ENCODE measurements at regions not wholly inside any gene's neighbourhood (a gene's known extent, or its start where the extent isn't known, plus 50 kb on each side); places are given as distances from the start of the nearest gene placed in this dataset.
"Not testable (repeated sequence)": the region's sequence is repeated elsewhere in the genome, so short reads cannot be mapped to it uniquely, and the experiment has no call there.

DNA sequence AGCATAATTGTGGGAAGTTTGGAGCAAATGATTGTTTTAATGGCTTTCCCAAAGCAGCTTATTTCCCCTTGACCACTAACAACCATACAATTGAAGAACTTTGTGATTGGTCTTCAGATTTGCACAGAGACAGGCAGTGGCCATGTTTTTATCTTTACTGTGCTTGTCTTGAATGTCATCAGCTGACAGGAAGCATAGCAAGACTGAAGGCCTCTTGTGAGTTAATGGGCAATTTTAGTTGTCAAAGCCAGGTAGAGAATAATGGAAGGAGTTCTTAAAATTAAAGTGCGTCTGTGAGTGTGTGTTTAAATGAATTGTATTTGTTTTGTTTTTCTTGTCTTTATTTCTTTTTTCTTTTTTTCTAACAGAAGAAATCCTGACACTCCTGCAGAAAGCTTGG lies 809.9 kb downstream of the TSN start:
- H3K9me3 ChIP-seq (ENCODE audit: control insufficient read depth, low read length): no peaks in the 10 kb centered on the region
- H3K4me3 ChIP-seq (ENCODE audit: low read length): no peak overlapping the region
- no peak overlapping the region for H3K9ac ChIP-seq (ENCODE audit: low read length)
- DNase-seq (ENCODE audit: low read depth): no peak
- H3K36me3 ChIP-seq (ENCODE audit: control insufficient read depth, insufficient read depth, low read length, severe bottlenecking): no peaks in the 10 kb centered on the region
- H3K4me1 ChIP-seq (ENCODE audit: control insufficient read depth, insufficient read depth, low read length): no peaks in the 10 kb centered on the region
- H3K27me3 ChIP-seq (replicated peaks; ENCODE audit: control insufficient read depth, insufficient read depth, low read length): no peaks in the 10 kb centered on the region

GRCh38 chr2:122570641-122571040 lies 815.2 kb downstream of the TSN start:
- no peaks in the 10 kb centered on the region for H3K27me3 ChIP-seq (replicated peaks; ENCODE audit: control insufficient read depth, insufficient read depth, low read length)
- H3K4me3 ChIP-seq (ENCODE audit: low read length): no peak overlapping the region
- H3K9ac ChIP-seq (ENCODE audit: low read length): no peak overlapping the region
- H3K9me3 ChIP-seq (ENCODE audit: control insufficient read depth, low read length): no peaks in the 10 kb centered on the region
- no peaks in the 10 kb centered on the region for H3K4me1 ChIP-seq (ENCODE audit: control insufficient read depth, insufficient read depth, low read length)
- H3K36me3 ChIP-seq (ENCODE audit: control insufficient read depth, insufficient read depth, low read length, severe bottlenecking): no peaks in the 10 kb centered on the region
- no peak for DNase-seq (ENCODE audit: low read depth)

GRCh38 chr2:122571471-122571870 lies 816.0 kb downstream of the TSN start:
- not testable (repeated sequence) for H3K9me3 ChIP-seq (ENCODE audit: control insufficient read depth, low read length); H3K27me3 ChIP-seq (replicated peaks; ENCODE audit: control insufficient read depth, insufficient read depth, low read length); DNase-seq (ENCODE audit: low read depth); H3K9ac ChIP-seq (ENCODE audit: low read length); H3K4me1 ChIP-seq (ENCODE audit: control insufficient read depth, insufficient read depth, low read length); H3K4me3 ChIP-seq (ENCODE audit: low read length); H3K36me3 ChIP-seq (ENCODE audit: control insufficient read depth, insufficient read depth, low read length, severe bottlenecking)

GRCh38 chr2:122575076-122575475 lies 819.6 kb downstream of the TSN start:
- Histone ChIP-seq H3K36me3 (ENCODE audit: control insufficient read depth, insufficient read depth, low read length, severe bottlenecking) (no peaks in the 10 kb centered on the region), H3K9me3 (ENCODE audit: control insufficient read depth, low read length) (no peaks in the 10 kb centered on the region), H3K4me1 (ENCODE audit: control insufficient read depth, insufficient read depth, low read length) (no peaks in the 10 kb centered on the region), H3K9ac (ENCODE audit: low read length) (no peak overlapping the region), H3K27me3 (replicated peaks; ENCODE audit: control insufficient read depth, insufficient read depth, low read length) (no peaks in the 10 kb centered on the region), H3K4me3 (ENCODE audit: low read length) (no peak overlapping the region)
- no peak for DNase-seq (ENCODE audit: low read depth)

DNA sequence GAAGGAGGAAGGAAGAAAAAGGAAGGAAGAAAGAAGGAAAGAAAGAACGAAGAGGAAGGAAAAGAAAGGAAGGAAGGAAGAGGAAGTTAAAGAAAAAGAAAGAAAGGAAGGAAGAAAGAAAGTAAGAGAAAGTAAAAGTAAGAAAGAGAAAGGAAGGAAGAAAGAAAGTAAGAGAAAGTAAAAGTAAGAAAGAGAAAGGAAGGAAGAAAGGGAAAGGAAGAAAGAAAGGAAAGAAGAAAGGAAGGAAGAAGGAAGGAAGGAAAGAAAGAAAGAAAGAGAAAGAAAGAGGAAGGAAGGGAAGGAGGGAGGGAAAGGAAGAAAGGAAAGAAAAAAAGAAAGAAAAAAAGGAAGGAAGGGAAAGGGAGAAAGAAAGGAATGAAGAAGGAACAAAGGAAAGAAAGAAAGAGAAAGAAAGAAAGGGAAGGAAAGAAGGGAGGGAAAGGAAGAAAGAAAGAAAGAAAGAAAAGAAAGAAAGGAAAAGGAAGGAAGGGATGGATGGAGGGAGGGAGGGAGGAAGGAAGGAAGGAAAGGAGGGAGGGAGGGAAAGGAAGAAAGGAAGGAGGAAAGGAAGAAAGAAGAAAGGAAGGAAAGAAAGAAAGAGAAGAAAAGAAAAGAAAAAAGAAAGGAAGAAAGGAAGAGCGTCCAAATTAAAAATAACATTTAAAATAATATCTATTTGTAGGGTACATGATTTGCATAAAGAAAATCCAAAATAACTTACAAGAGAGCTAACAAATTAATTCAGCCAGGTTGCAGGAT lies 827.9 kb downstream of the TSN start:
- no peaks in the 10 kb centered on the region for H3K4me1 ChIP-seq (ENCODE audit: control insufficient read depth, insufficient read depth, low read length)
- no peak for DNase-seq (ENCODE audit: low read depth)
- H3K9me3 ChIP-seq (ENCODE audit: control insufficient read depth, low read length): no peaks in the 10 kb centered on the region
- no peaks in the 10 kb centered on the region for H3K27me3 ChIP-seq (replicated peaks; ENCODE audit: control insufficient read depth, insufficient read depth, low read length)
- H3K4me3 ChIP-seq (ENCODE audit: low read length): no peak overlapping the region
- H3K36me3 ChIP-seq (ENCODE audit: control insufficient read depth, insufficient read depth, low read length, severe bottlenecking): no peaks in the 10 kb centered on the region
- H3K9ac ChIP-seq (ENCODE audit: low read length): no peak overlapping the region

DNA sequence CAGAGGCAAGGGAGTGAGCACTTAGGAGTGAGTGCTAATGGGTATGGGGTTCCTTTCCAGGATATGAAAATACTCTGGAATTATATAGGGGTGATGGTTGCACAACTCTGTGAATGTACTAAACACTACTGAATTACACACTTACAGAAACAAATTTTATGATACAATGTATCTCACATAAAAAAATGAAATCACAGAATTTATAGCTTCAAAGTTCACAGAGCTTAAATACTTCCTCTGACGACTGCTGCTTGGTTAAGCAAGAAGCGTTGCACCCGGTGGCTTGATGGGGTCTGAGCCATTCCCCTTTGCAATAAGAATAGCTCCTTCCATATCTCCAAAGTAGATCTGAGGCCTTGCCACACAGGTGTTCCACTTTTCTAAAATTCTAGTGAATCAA lies 835.1 kb downstream of the TSN start:
- Histone ChIP-seq H3K4me1 (ENCODE audit: control insufficient read depth, insufficient read depth, low read length) (no peaks in the 10 kb centered on the region), H3K36me3 (ENCODE audit: control insufficient read depth, insufficient read depth, low read length, severe bottlenecking) (no peaks in the 10 kb centered on the region), H3K9ac (ENCODE audit: low read length) (no peak overlapping the region), H3K27me3 (replicated peaks; ENCODE audit: control insufficient read depth, insufficient read depth, low read length) (no peaks in the 10 kb centered on the region), H3K9me3 (ENCODE audit: control insufficient read depth, low read length) (no peaks in the 10 kb centered on the region), H3K4me3 (ENCODE audit: low read length) (no peak overlapping the region)
- no peak for DNase-seq (ENCODE audit: low read depth)

- peaks cover 6% of the 10 kb centered on the region for H3K4me1 ChIP-seq (ENCODE audit: control insufficient read depth, insufficient read depth, low read length)
- H3K9me3 ChIP-seq (ENCODE audit: control insufficient read depth, low read length): no peaks in the 10 kb centered on the region
- H3K9ac ChIP-seq (ENCODE audit: low read length): no peak overlapping the region
- no peaks in the 10 kb centered on the region for H3K27me3 ChIP-seq (replicated peaks; ENCODE audit: control insufficient read depth, insufficient read depth, low read length)
- DNase-seq (ENCODE audit: low read depth): no peak
- no peaks in the 10 kb centered on the region for H3K36me3 ChIP-seq (ENCODE audit: control insufficient read depth, insufficient read depth, low read length, severe bottlenecking)
- H3K4me3 ChIP-seq (ENCODE audit: low read length): no peak overlapping the region
Measured at GRCh38 chr2:122595065-122595464, 839.6 kb downstream of the TSN start.

- peaks cover 6% of the 10 kb centered on the region for H3K4me1 ChIP-seq (ENCODE audit: control insufficient read depth, insufficient read depth, low read length)
- H3K36me3 ChIP-seq (ENCODE audit: control insufficient read depth, insufficient read depth, low read length, severe bottlenecking): no peaks in the 10 kb centered on the region
- DNase-seq (ENCODE audit: low read depth): no peak
- H3K9ac ChIP-seq (ENCODE audit: low read length): no peak overlapping the region
- H3K27me3 ChIP-seq (replicated peaks; ENCODE audit: control insufficient read depth, insufficient read depth, low read length): no peaks in the 10 kb centered on the region
- no peak overlapping the region for H3K4me3 ChIP-seq (ENCODE audit: low read length)
- H3K9me3 ChIP-seq (ENCODE audit: control insufficient read depth, low read length): no peaks in the 10 kb centered on the region
Measured at GRCh38 chr2:122596598-122596997, 841.1 kb downstream of the TSN start.

DNA sequence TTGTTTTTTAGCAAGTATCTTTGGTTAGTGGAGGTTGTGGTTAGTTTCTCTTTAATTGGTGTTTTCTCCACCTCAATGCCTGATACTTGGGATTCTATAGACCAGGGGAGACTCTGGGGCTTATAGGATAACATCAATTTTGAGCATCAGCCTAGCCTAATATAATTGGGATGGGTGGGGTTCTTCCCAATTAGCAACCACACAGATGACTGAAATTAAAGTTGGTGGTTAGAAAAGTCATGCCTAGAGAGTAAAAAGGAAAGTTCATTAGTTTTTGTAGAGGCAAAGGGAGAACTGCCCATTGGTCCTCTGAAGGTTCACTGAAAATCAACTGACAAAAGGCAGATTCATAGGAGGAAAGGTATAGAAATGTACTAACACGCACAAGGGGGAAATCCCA lies 843.3 kb downstream of the TSN start:
- H3K9me3 ChIP-seq (ENCODE audit: control insufficient read depth, low read length): no peaks in the 10 kb centered on the region
- DNase-seq (ENCODE audit: low read depth): no peak
- H3K4me1 ChIP-seq (ENCODE audit: control insufficient read depth, insufficient read depth, low read length): peaks cover 6% of the 10 kb centered on the region
- no peak overlapping the region for H3K9ac ChIP-seq (ENCODE audit: low read length)
- H3K27me3 ChIP-seq (replicated peaks; ENCODE audit: control insufficient read depth, insufficient read depth, low read length): no peaks in the 10 kb centered on the region
- no peak overlapping the region for H3K4me3 ChIP-seq (ENCODE audit: low read length)
- H3K36me3 ChIP-seq (ENCODE audit: control insufficient read depth, insufficient read depth, low read length, severe bottlenecking): no peaks in the 10 kb centered on the region

DNA sequence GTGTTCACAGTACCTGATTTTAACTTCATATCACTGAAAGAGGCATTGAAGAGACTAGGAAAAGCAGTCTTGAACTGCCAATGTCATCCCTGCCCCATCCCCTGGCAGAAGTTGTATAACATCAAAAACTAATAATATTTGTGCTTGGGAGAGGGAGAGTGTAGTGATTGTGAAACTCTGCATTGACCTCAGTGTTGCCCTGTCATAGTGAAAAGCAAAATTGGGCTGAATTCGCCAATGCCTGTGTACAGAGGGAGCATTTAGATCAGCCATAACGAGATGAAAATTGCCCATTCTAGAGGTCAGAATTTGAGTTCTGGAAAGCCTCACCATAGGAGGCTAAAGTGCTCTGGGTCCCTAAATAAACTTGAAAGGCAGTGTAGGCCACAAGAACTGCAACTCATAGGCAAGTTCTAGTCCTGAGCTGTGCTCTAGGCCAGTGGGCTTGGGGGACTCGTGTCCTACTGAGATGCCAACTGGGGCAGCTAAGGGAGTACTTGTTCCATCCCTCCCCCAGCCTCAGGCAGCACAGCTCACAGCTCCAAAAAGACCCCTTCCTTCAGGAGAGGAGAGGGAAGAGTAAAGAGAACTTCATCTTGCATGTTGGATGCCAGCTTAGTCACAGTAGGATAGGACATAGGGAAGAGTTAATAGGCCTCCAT lies 855.6 kb downstream of the TSN start:
- Histone ChIP-seq H3K36me3 (ENCODE audit: control insufficient read depth, insufficient read depth, low read length, severe bottlenecking) (no peaks in the 10 kb centered on the region), H3K4me3 (ENCODE audit: low read length) (no peak overlapping the region), H3K9ac (ENCODE audit: low read length) (no peak overlapping the region), H3K4me1 (ENCODE audit: control insufficient read depth, insufficient read depth, low read length) (no peaks in the 10 kb centered on the region), H3K27me3 (replicated peaks; ENCODE audit: control insufficient read depth, insufficient read depth, low read length) (no peaks in the 10 kb centered on the region), H3K9me3 (ENCODE audit: control insufficient read depth, low read length) (peaks cover 7% of the 10 kb centered on the region)
- no peak for DNase-seq (ENCODE audit: low read depth)

DNA sequence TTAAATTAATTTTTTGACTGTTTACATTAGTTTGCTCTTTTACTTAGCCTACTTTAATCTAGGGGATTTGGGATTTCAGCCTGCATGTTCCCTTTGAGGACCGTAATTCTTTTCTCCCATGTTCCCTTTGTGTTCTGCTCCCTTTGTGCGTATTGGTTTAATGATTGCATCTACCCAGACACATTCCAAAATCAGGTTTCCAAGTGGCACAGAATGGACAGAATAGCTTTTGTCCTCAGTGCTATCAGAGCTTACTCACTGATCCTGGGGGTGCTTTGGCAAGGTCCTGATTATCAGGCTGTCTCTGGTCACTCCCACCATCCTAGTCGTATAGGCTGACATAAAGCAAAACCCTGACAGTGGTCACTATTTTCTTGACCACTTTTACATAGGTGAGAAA lies 867.5 kb downstream of the TSN start:
- no peak overlapping the region for H3K4me3 ChIP-seq (ENCODE audit: low read length)
- H3K27me3 ChIP-seq (replicated peaks; ENCODE audit: control insufficient read depth, insufficient read depth, low read length): no peaks in the 10 kb centered on the region
- H3K36me3 ChIP-seq (ENCODE audit: control insufficient read depth, insufficient read depth, low read length, severe bottlenecking): no peaks in the 10 kb centered on the region
- H3K9me3 ChIP-seq (ENCODE audit: control insufficient read depth, low read length): no peaks in the 10 kb centered on the region
- no peak overlapping the region for H3K9ac ChIP-seq (ENCODE audit: low read length)
- DNase-seq (ENCODE audit: low read depth): no peak
- no peaks in the 10 kb centered on the region for H3K4me1 ChIP-seq (ENCODE audit: control insufficient read depth, insufficient read depth, low read length)

DNA sequence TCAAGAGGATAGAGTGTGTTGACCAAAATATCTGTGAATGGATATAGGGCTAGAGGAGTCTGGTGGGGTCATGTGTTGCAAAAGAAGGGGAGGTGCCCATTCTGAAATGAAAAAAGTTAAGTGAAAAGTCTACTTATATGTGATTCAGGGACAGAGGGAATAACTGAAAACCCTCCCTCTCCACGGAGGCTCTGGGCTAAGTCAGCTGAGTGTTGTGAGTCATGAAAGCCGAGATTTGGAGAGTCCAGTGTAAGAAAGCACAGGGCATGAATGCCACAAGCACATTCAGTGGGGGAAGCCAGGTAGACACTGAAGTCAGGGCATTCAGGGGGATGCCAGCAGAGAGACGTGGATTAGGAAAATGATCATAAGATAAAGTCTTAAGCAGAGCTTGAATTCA lies 871.9 kb downstream of the TSN start:
- Histone ChIP-seq H3K4me1 (ENCODE audit: control insufficient read depth, insufficient read depth, low read length) (no peaks in the 10 kb centered on the region), H3K27me3 (replicated peaks; ENCODE audit: control insufficient read depth, insufficient read depth, low read length) (no peaks in the 10 kb centered on the region), H3K9ac (ENCODE audit: low read length) (no peak overlapping the region), H3K4me3 (ENCODE audit: low read length) (no peak overlapping the region), H3K36me3 (ENCODE audit: control insufficient read depth, insufficient read depth, low read length, severe bottlenecking) (no peaks in the 10 kb centered on the region), H3K9me3 (ENCODE audit: control insufficient read depth, low read length) (no peaks in the 10 kb centered on the region)
- DNase-seq (ENCODE audit: low read depth): no peak
